Upper lobe of left lung (tissue), 4 donors: ENCODE measurements at regions not wholly inside any gene's neighbourhood (a gene's known extent, or its start where the extent isn't known, plus 50 kb on each side); places are given as distances from the start of the nearest gene placed in this dataset.

ENCODE experiments used
- CTCF ChIP-seq, 6 experiments: fragments of 450-650 bp in 4 of 6; fragments of 200-600 bp in 2 of 6; sonication (generic) in 2 of 6; IDR thresholded peaks; one replicate each; pipeline ENCODE4 v1.5.1; 2016 to 2019; ENCODE audit warnings: antibody characterized with exemption in 6 of 6
- POLR2AphosphoS5 ChIP-seq, 2 donors: sonication (generic); formaldehyde crosslinking; IDR thresholded peaks; one replicate each; pipeline ENCODE4 v1.5.1; 2017; ENCODE audit warnings: antibody characterized with exemption in 2 of 2

DNA sequence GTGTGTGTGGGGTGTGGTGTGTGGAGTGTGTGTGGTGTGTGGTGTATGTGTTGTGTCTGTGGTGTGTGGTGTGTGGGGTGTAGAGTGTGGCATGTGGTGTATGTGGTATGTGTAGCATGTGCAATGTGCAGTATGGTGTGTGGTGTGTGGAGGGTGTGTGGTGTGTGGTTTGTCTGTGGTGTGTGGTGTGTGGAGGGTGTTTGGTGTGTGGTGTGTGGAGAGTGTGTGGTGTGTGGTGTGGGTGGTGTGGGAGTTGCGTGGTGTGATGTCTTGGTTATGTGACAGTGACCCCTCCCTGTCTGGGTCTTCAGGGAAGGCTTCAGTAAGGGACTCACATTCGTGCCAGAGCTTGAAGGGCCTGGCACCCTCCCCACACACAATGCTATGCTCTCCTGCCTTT, 718.2 kb upstream of the SOX11 start:
- TF ChIP-seq POLR2AphosphoS5 (IDR thresholded peaks at IDR 0.05) (no peak), CTCF (IDR thresholded peaks at IDR 0.05) (no peak)
